PC-9 (cell line): ENCODE measurements at regions not wholly inside any gene's neighbourhood (a gene's known extent, or its start where the extent isn't known, plus 50 kb on each side); places are given as distances from the start of the nearest gene placed in this dataset.

ENCODE experiments used
- BruUV-seq: library from RNA; stranded (reverse); fragments of 400-500 nt; replicated peaks from 2 replicates; lab custom pipeline; 2021; lab: Mats Ljungman, UMichigan
- CTCF ChIA-PET: fragments of 300-600 bp; sonication (Branson Sonifier 250); formaldehyde crosslinking; loops from one replicate; lab custom pipeline; 2022; ENCODE audit warnings: antibody characterized with exemption; lab: Charles Lee
- POLR2A ChIA-PET: fragments of 300-600 bp; sonication (Branson Sonifier 250); formaldehyde crosslinking; loops from one replicate; lab custom pipeline; 2022; ENCODE audit warnings: antibody characterized with exemption; ENCODE audit not compliant: unreplicated experiment; lab: Charles Lee
- DNase-seq, 2 experiments: peaks; one replicate each; pipeline versions ENCODE4 v3.0.0 to v3.0.0-alpha.2; 2015 to 2022; ENCODE audit warnings: mixed read lengths in 1 of 2
- H2AFZ ChIP-seq: fragments of 200-600 bp; sonication (generic); 2 replicates; pipeline ENCODE4 v1.8.1; 2017; ENCODE audit warnings: antibody characterized with exemption
- H3F3A ChIP-seq: fragments of 200-600 bp; sonication (generic); 2 replicates; pipeline ENCODE4 v1.8.1; 2017; ENCODE audit warnings: antibody characterized with exemption, mild to moderate bottlenecking, low read depth; ENCODE audit not compliant: insufficient read depth
- H3K27ac ChIP-seq: fragments of 200-600 bp; sonication (generic); 2 replicates; pipeline ENCODE4 v1.6.1; 2016; ENCODE audit warnings: mixed run types
- H3K27me3 ChIP-seq: fragments of 200-600 bp; sonication (generic); 2 replicates; pipeline ENCODE4 v1.6.1; 2016; ENCODE audit warnings: low read depth, mixed run types; ENCODE audit not compliant: insufficient read depth
- H3K36me3 ChIP-seq: fragments of 200-600 bp; sonication (generic); 2 replicates; pipeline ENCODE4 v1.6.1; 2016; ENCODE audit warnings: low read depth, mixed run types
- H3K4me1 ChIP-seq: fragments of 200-600 bp; sonication (generic); replicated peaks from 2 replicates; pipeline ENCODE4 v1.6.1; 2016; ENCODE audit warnings: mixed run types; ENCODE audit not compliant: insufficient read depth
- H3K4me2 ChIP-seq: fragments of 200-600 bp; sonication (generic); 2 replicates; pipeline ENCODE4 v1.6.1; 2017; ENCODE audit warnings: mixed run types
- H3K4me3 ChIP-seq: fragments of 200-600 bp; sonication (generic); 2 replicates; pipeline ENCODE4 v1.6.1; 2016; ENCODE audit warnings: mixed run types
- H3K79me2 ChIP-seq: fragments of 200-600 bp; sonication (generic); 2 replicates; pipeline ENCODE4 v1.6.1; 2017; ENCODE audit warnings: low read depth, mixed run types
- H3K9me2 ChIP-seq: fragments of 200-600 bp; sonication (generic); 2 replicates; pipeline ENCODE4 v1.8.1; 2017; ENCODE audit warnings: mild to moderate bottlenecking; ENCODE audit not compliant: insufficient read depth
- H3K9me3 ChIP-seq: fragments of 200-600 bp; sonication (generic); 2 replicates; pipeline ENCODE4 v1.8.1; 2016; ENCODE audit warnings: low read depth; ENCODE audit not compliant: insufficient read depth
- H4K20me1 ChIP-seq: fragments of 200-600 bp; sonication (generic); 2 replicates; pipeline ENCODE4 v1.8.1; 2017; ENCODE audit not compliant: insufficient read depth
- CTCF ChIP-seq: fragments of 200-600 bp; sonication (generic); conservative IDR thresholded peaks from 2 replicates; pipeline ENCODE4 v1.6.1; 2017; ENCODE audit warnings: mixed run types, antibody characterized with exemption, mild to moderate bottlenecking, moderate library complexity
- EZH2 ChIP-seq: fragments of 200-600 bp; sonication (generic); IDR thresholded peaks from 2 replicates; pipeline ENCODE4 v1.8.0; 2017; ENCODE audit warnings: antibody characterized with exemption, low read depth
- intact Hi-C: fragments of 100-400 bp; cut with micrococcal nuclease; formaldehyde crosslinking; loops from one replicate; pipeline ENCODE4 v1.10.0; 2022; ENCODE audit not compliant: unreplicated experiment

- Histone ChIP-seq H3K4me3 (no peak overlapping the region), H3F3A (no peaks in the 10 kb centered on the region), H3K79me2 (no peaks in the 10 kb centered on the region), H3K36me3 (no peaks in the 10 kb centered on the region), H3K4me2 (no peak overlapping the region), H3K9me3 (no peaks in the 10 kb centered on the region), H3K9me2 (no peaks in the 10 kb centered on the region), H4K20me1 (no peaks in the 10 kb centered on the region), H2AFZ (no peak overlapping the region), H3K27ac (no peak overlapping the region), H3K4me1 (no peaks in the 10 kb centered on the region), H3K27me3 (no peaks in the 10 kb centered on the region)
- no TSS peak for BruUV-seq
- DNase-seq: no peak
- TF ChIP-seq CTCF (no peak), EZH2 (no peak)
- CTCF ChIA-PET: no interaction called here
- intact Hi-C loops: no loop called here
- POLR2A ChIA-PET: no interaction called here
These were observed 465.5 kb upstream of the ATP2B1 start for GRCh38 chr12:90174198-90174510.

GRCh38 chr12:90173499-90174197, 465.0 kb upstream of the ATP2B1 start:
- no peaks in the 10 kb centered on the region for H3K36me3 ChIP-seq
- intact Hi-C loops: no loop called here
- H3K27ac ChIP-seq: no peak overlapping the region
- no peaks in the 10 kb centered on the region for H3F3A ChIP-seq
- BruUV-seq: no TSS peak
- TF ChIP-seq CTCF: no peak
- TF ChIP-seq EZH2: no peak
- H3K79me2 ChIP-seq: no peaks in the 10 kb centered on the region
- ChIA-PET CTCF (no interaction called here), POLR2A (no interaction called here)
- H3K27me3 ChIP-seq: no peaks in the 10 kb centered on the region
- H3K4me2 ChIP-seq: no peak overlapping the region
- no peaks in the 10 kb centered on the region for H4K20me1 ChIP-seq
- H2AFZ ChIP-seq: no peak overlapping the region
- H3K4me3 ChIP-seq: no peak overlapping the region
- H3K9me3 ChIP-seq: no peaks in the 10 kb centered on the region
- H3K9me2 ChIP-seq: no peaks in the 10 kb centered on the region
- no peak for DNase-seq
- H3K4me1 ChIP-seq: no peaks in the 10 kb centered on the region

GRCh38 chr12:90172524-90172923, 463.9 kb upstream of the ATP2B1 start:
- Histone ChIP-seq H3F3A (no peaks in the 10 kb centered on the region), H3K4me1 (no peaks in the 10 kb centered on the region), H3K36me3 (no peaks in the 10 kb centered on the region), H3K9me2 (no peaks in the 10 kb centered on the region), H3K9me3 (no peaks in the 10 kb centered on the region), H3K27ac (no peak overlapping the region), H3K27me3 (no peaks in the 10 kb centered on the region), H3K79me2 (no peaks in the 10 kb centered on the region), H3K4me3 (no peak overlapping the region), H4K20me1 (no peaks in the 10 kb centered on the region), H3K4me2 (no peak overlapping the region), H2AFZ (no peak overlapping the region)
- intact Hi-C loops: no loop called here
- DNase-seq: no peak
- POLR2A ChIA-PET: no interaction called here
- BruUV-seq: no TSS peak
- TF ChIP-seq CTCF (no peak), EZH2 (no peak)
- CTCF ChIA-PET: no interaction called here
